IMR-90 (cell line): ENCODE measurements at regions not wholly inside any gene's neighbourhood (a gene's known extent, or its start where the extent isn't known, plus 50 kb on each side); places are given as distances from the start of the nearest gene placed in this dataset.

Experiments used
- ATAC-seq: fragments of 200-7000 bp; cut with Tn5 transposase; 2 replicates; pipeline ENCODE4 v1.9.1; 2020; ENCODE audit warnings: low read depth, mild to moderate bottlenecking, moderate library complexity
- BruUV-seq: library from RNA; stranded (reverse); fragments of 400-500 nt; replicated peaks from 2 replicates; lab custom pipeline; 2021; lab: Mats Ljungman, UMichigan
- CTCF ChIA-PET: fragments of 300-600 bp; formaldehyde crosslinking; extraction: SDS; loops from one replicate; lab custom pipeline; 2021; ENCODE audit warnings: antibody characterized with exemption; lab: Yijun Ruan, JAX
- POLR2A ChIA-PET: fragments of 300-600 bp; sonication (Branson Sonifier 250); formaldehyde crosslinking; loops from one replicate; lab custom pipeline; 2022; ENCODE audit warnings: antibody characterized with exemption; ENCODE audit not compliant: unreplicated experiment; lab: Charles Lee
- DNase-seq: peaks from one replicate; pipeline ENCODE4 v3.0.0; 2013
- H2AFZ ChIP-seq: replicated peaks from 2 replicates; pipeline ENCODE3; 2013; ENCODE audit warnings: low read length, mild to moderate bottlenecking; ENCODE audit not compliant: poor library complexity
- H2AK5ac ChIP-seq: 2 replicates; pipeline ENCODE4 v1.6.1; 2013; ENCODE audit warnings: low read depth, low read length, inconsistent platforms
- H2AK9ac ChIP-seq: replicated peaks from 2 replicates; pipeline ENCODE3; 2013; ENCODE audit warnings: mild to moderate bottlenecking, low read depth, low read length, moderate library complexity; ENCODE audit not compliant: poor library complexity
- H2BK120ac ChIP-seq: 2 replicates; pipeline ENCODE4 v1.6.1; 2013; ENCODE audit warnings: low read depth, low read length, inconsistent platforms
- H2BK15ac ChIP-seq: 3 replicates; pipeline ENCODE4 v1.6.1; 2013; ENCODE audit warnings: low read depth, low read length, inconsistent platforms
- H2BK20ac ChIP-seq: 2 replicates; pipeline ENCODE4 v1.6.1; 2013; ENCODE audit warnings: low read depth, mild to moderate bottlenecking, inconsistent platforms, low read length, moderate library complexity
- H2BK5ac ChIP-seq: 2 replicates; pipeline ENCODE4 v1.6.1; 2013; ENCODE audit warnings: mild to moderate bottlenecking, low read depth, low read length, inconsistent platforms; ENCODE audit not compliant: poor library complexity, severe bottlenecking
- H3K14ac ChIP-seq: replicated peaks from 2 replicates; pipeline ENCODE4 v1.6.1; 2013; ENCODE audit warnings: low read depth, low read length, inconsistent platforms
- H3K18ac ChIP-seq: 2 replicates; pipeline ENCODE4 v1.6.1; 2013; ENCODE audit warnings: low read depth, low read length, control low read depth
- H3K23ac ChIP-seq: 2 replicates; pipeline ENCODE4 v1.6.1; 2013; ENCODE audit warnings: low read depth, low read length, inconsistent platforms
- H3K27ac ChIP-seq: 2 replicates; pipeline ENCODE4 v1.5.1; 2013; ENCODE audit warnings: mild to moderate bottlenecking, control low read depth, low read length; ENCODE audit not compliant: insufficient read depth
- H3K27me3 ChIP-seq: 2 replicates; pipeline ENCODE4 v1.6.1; 2013; ENCODE audit warnings: low read length; ENCODE audit not compliant: control insufficient read depth, insufficient read depth
- H3K36me3 ChIP-seq: 2 replicates; pipeline ENCODE4 v1.6.1; 2013; ENCODE audit warnings: low read length, mixed read lengths; ENCODE audit not compliant: control insufficient read depth, insufficient read depth
- H3K4ac ChIP-seq: 2 replicates; pipeline ENCODE4 v1.6.1; 2013; ENCODE audit warnings: low read depth, low read length, inconsistent platforms
- H3K4me1 ChIP-seq: 2 replicates; pipeline ENCODE4 v1.6.1; 2013; ENCODE audit warnings: low read length, mixed read lengths; ENCODE audit not compliant: control insufficient read depth, insufficient read depth
- H3K4me2 ChIP-seq: 2 replicates; pipeline ENCODE4 v1.6.1; 2013; ENCODE audit warnings: low read depth, mild to moderate bottlenecking, control low read depth, low read length, moderate library complexity
- H3K4me3 ChIP-seq: 2 replicates; pipeline ENCODE4 v1.5.1; 2013; ENCODE audit warnings: low read depth, mild to moderate bottlenecking, control low read depth, low read length, moderate library complexity; ENCODE audit not compliant: insufficient read depth
- H3K56ac ChIP-seq: 2 replicates; pipeline ENCODE4 v1.6.1; 2013; ENCODE audit warnings: low read length, inconsistent platforms; ENCODE audit not compliant: insufficient read depth; ENCODE audit errors: extremely low read depth
- H3K79me1 ChIP-seq, 2 experiments: 2 replicates each; pipeline ENCODE4 v1.6.1; 2013; ENCODE audit warnings: low read length in 2 of 2, inconsistent platforms in 1 of 2, low read depth in 1 of 2
- H3K9ac ChIP-seq: 2 replicates; pipeline ENCODE4 v1.6.1; 2013; ENCODE audit warnings: low read depth, low read length, control low read depth
- H3K9me1 ChIP-seq: 2 replicates; pipeline ENCODE4 v1.6.1; 2013; ENCODE audit warnings: low read length, inconsistent platforms; ENCODE audit not compliant: insufficient read depth
- H3K9me3 ChIP-seq: 2 replicates; pipeline ENCODE4 v1.6.1; 2013; ENCODE audit warnings: low read length; ENCODE audit not compliant: control insufficient read depth, insufficient read depth
- H4K20me1 ChIP-seq: 2 replicates; pipeline ENCODE4 v1.6.1; 2013; ENCODE audit warnings: low read length, inconsistent platforms; ENCODE audit not compliant: insufficient read depth
- H4K5ac ChIP-seq: 2 replicates; pipeline ENCODE4 v1.6.1; 2013; ENCODE audit warnings: mild to moderate bottlenecking, low read depth, low read length, control low read depth
- H4K8ac ChIP-seq, 2 experiments: 2 replicates each; pipeline ENCODE4 v1.6.1; 2013; ENCODE audit warnings: low read depth in 2 of 2, low read length in 2 of 2, control low read depth in 1 of 2, inconsistent platforms in 1 of 2
- H4K91ac ChIP-seq: 2 replicates; pipeline ENCODE4 v1.6.1; 2013; ENCODE audit warnings: low read depth, low read length, inconsistent platforms; ENCODE audit not compliant: insufficient read depth
- BHLHE40 ChIP-seq: fragments of 150-350 bp; IDR thresholded peaks from 2 replicates; pipeline ENCODE4 v1.6.1; 2016; ENCODE audit warnings: mild to moderate bottlenecking, low read depth, low read length
- FOS ChIP-seq: fragments of 150-350 bp; IDR thresholded peaks from 2 replicates; pipeline ENCODE4 v1.6.1; 2016; ENCODE audit warnings: low read depth, low read length
- RFX5 ChIP-seq: IDR thresholded peaks from 2 replicates; pipeline ENCODE4 v1.8.0; 2012; ENCODE audit warnings: low read depth, mild to moderate bottlenecking, low read length, moderate library complexity
- SMC3 ChIP-seq: fragments of 150-350 bp; IDR thresholded peaks from 2 replicates; pipeline ENCODE4 v1.6.1; 2016; ENCODE audit warnings: low read depth, mild to moderate bottlenecking, antibody characterized with exemption, low read length, moderate library complexity
- WGBS, 2 experiments: methylation state at CpG; one replicate each; pipeline versions ENCODE4 v1.1.5 to v1.1.7; 2013; ENCODE audit warnings: missing lambda C conversion rate in 2 of 2; ENCODE audit not compliant: insufficient read length in 1 of 2; ENCODE audit errors: extremely low coverage in 2 of 2; 5-methylcytosine and 5-hydroxymethylcytosine counted together
- dilution Hi-C: fragments of 300-500 bp; cut with HindIII; formaldehyde crosslinking; loops from one replicate; pipeline ENCODE4 v1.14.3; 2018; ENCODE audit warnings: low sequenced_read_pairs; ENCODE audit not compliant: unreplicated experiment
- in situ Hi-C: fragments of 300-500 bp; cut with MboI; formaldehyde crosslinking; loops from 3 replicates; pipeline ENCODE4 v1.14.3; 2019; ENCODE audit warnings: low sequenced_read_pairs, inconsistent platforms, mixed read lengths
- intact Hi-C: fragments of 100-400 bp; cut with micrococcal nuclease; formaldehyde crosslinking; loops from 2 replicates; pipeline ENCODE4 v1.10.0; 2022
- TF ChIP-seq, protein P1 (sequence below): conservative IDR thresholded peaks from 2 replicates; pipeline ENCODE4 v1.5.1; 2012; ENCODE audit warnings: mild to moderate bottlenecking, low read depth, low read length, improper control_type of control experiment
- TF ChIP-seq, protein P2 (sequence below): fragments of 150-350 bp; IDR thresholded peaks from 2 replicates; pipeline ENCODE4 v1.6.1; 2016; ENCODE audit warnings: low read depth, mild to moderate bottlenecking, low read length, moderate library complexity, borderline replicate concordance

- Histone ChIP-seq H3K18ac (no peak overlapping the region), H3K4me3 (no peak overlapping the region), H3K27ac (no peak overlapping the region), H3K23ac (no peak overlapping the region), H3K79me1 (no peaks in the 10 kb centered on the region), H4K5ac (no peak overlapping the region), H3K9ac (no peak overlapping the region), H4K91ac (no peak overlapping the region), H3K4me2 (no peak overlapping the region), H2BK15ac (no peak overlapping the region), H2BK120ac (no peak overlapping the region), H4K20me1 (no peaks in the 10 kb centered on the region), H2AFZ (no peak overlapping the region), H3K9me3 (peaks cover 2% of the 10 kb centered on the region), H3K4me1 (no peaks in the 10 kb centered on the region), H2BK5ac (no peak overlapping the region), H3K4ac (no peak overlapping the region), H3K36me3 (no peaks in the 10 kb centered on the region), H2AK5ac (no peak overlapping the region), H4K8ac (no peak overlapping the region), H2AK9ac (no peak overlapping the region), H2BK20ac (no peak overlapping the region), H3K27me3 (no peaks in the 10 kb centered on the region), H3K56ac (no peak overlapping the region), H3K9me1 (no peaks in the 10 kb centered on the region), H3K14ac (no peak overlapping the region)
- ChIA-PET POLR2A (no interaction called here), CTCF (no interaction called here)
- TF ChIP-seq RFX5 (no peak), FOS (no peak), SMC3 (no peak), BHLHE40 (no peak)
- TF ChIP-seq, protein P1, sequence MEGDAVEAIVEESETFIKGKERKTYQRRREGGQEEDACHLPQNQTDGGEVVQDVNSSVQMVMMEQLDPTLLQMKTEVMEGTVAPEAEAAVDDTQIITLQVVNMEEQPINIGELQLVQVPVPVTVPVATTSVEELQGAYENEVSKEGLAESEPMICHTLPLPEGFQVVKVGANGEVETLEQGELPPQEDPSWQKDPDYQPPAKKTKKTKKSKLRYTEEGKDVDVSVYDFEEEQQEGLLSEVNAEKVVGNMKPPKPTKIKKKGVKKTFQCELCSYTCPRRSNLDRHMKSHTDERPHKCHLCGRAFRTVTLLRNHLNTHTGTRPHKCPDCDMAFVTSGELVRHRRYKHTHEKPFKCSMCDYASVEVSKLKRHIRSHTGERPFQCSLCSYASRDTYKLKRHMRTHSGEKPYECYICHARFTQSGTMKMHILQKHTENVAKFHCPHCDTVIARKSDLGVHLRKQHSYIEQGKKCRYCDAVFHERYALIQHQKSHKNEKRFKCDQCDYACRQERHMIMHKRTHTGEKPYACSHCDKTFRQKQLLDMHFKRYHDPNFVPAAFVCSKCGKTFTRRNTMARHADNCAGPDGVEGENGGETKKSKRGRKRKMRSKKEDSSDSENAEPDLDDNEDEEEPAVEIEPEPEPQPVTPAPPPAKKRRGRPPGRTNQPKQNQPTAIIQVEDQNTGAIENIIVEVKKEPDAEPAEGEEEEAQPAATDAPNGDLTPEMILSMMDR: no peak
- TF ChIP-seq, protein P2, sequence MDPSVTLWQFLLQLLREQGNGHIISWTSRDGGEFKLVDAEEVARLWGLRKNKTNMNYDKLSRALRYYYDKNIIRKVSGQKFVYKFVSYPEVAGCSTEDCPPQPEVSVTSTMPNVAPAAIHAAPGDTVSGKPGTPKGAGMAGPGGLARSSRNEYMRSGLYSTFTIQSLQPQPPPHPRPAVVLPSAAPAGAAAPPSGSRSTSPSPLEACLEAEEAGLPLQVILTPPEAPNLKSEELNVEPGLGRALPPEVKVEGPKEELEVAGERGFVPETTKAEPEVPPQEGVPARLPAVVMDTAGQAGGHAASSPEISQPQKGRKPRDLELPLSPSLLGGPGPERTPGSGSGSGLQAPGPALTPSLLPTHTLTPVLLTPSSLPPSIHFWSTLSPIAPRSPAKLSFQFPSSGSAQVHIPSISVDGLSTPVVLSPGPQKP: no peak
- intact Hi-C loops: no loop called here
- no TSS peak for BruUV-seq
- DNase-seq: no peak
- WGBS, 2 experiments: no CpG with 5 or more reads among the region's 2 CpGs
- dilution Hi-C loops: no loop called here
- ATAC-seq: no peak
- in situ Hi-C loops: no loop called here
These were observed 495.0 kb downstream of the PCDH17 start for GRCh38 chr13:58126496-58126895.
